Transverse colon (tissue), 4 donors: ENCODE measurements at regions not wholly inside any gene's neighbourhood (a gene's known extent, or its start where the extent isn't known, plus 50 kb on each side); places are given as distances from the start of the nearest gene placed in this dataset.
"Not testable (repeated sequence)": the region's sequence is repeated elsewhere in the genome, so short reads cannot be mapped to it uniquely, and the experiment has no call there.

Source experiments
- DNase-seq: peaks from one replicate; pipeline ENCODE4 v3.0.0-alpha.2; 2019
- H3K27ac ChIP-seq, 4 donors: fragments of 200-600 bp; sonication (generic); 2 replicates each; pipeline ENCODE4 v1.5.1; 2016 to 2018; ENCODE audit warnings: inconsistent platforms in 4 of 4
- H3K27me3 ChIP-seq: fragments of 200-600 bp; sonication (generic); 2 replicates; pipeline ENCODE4 v1.5.1; 2017; ENCODE audit warnings: inconsistent platforms
- H3K36me3 ChIP-seq, 4 donors: fragments of 200-600 bp; sonication (generic); 2 replicates each; pipeline ENCODE4 v1.5.1; 2017 to 2019; ENCODE audit warnings: inconsistent platforms in 4 of 4
- H3K4me1 ChIP-seq, 4 donors: fragments of 200-600 bp; sonication (generic); 2 replicates each; pipeline ENCODE4 v1.5.1; 2017 to 2020; ENCODE audit warnings: inconsistent platforms in 4 of 4
- H3K4me3 ChIP-seq, 4 donors: fragments of 200-600 bp; sonication (generic); 1 replicate in 1 of 4; 2 replicates in 3 of 4; pipeline versions ENCODE4 v1.5.1 to v1.6.1; 2017 to 2019; ENCODE audit warnings: inconsistent platforms in 4 of 4
- H3K9me3 ChIP-seq, 2 donors: fragments of 200-600 bp; sonication (generic); 2 replicates each; pipeline ENCODE4 v1.5.1; 2017 to 2019; ENCODE audit warnings: inconsistent platforms in 2 of 2
- CTCF ChIP-seq, 5 experiments: fragments of 200-600 bp in 3 of 5; fragments of 450-650 bp in 2 of 5; sonication (generic) in 3 of 5; IDR thresholded peaks; 1 replicate in 2 of 5; 2 replicates in 3 of 5; pipeline ENCODE4 v1.5.1; 2016 to 2017; ENCODE audit warnings: antibody characterized with exemption in 5 of 5, inconsistent platforms in 3 of 5, mild to moderate bottlenecking in 2 of 5, moderate library complexity in 1 of 5
- EP300 ChIP-seq: sonication (generic); formaldehyde crosslinking; IDR thresholded peaks from one replicate; pipeline ENCODE4 v1.6.1; 2017; ENCODE audit warnings: antibody characterized with exemption, low read depth
- POLR2A ChIP-seq: fragments of 450-650 bp; IDR thresholded peaks from one replicate; pipeline ENCODE4 v1.6.1; 2016; ENCODE audit warnings: antibody characterized with exemption, mild to moderate bottlenecking, moderate library complexity
- POLR2AphosphoS5 ChIP-seq, 3 donors: sonication (generic); formaldehyde crosslinking; IDR thresholded peaks; one replicate each; pipeline ENCODE4 v1.6.1; 2016; ENCODE audit warnings: antibody characterized with exemption in 3 of 3
- WGBS, 2 donors: methylation state at CpG; one replicate each; pipeline ENCODE4 v1.1.5; 2018; ENCODE audit warnings: low coverage in 1 of 2; 5-methylcytosine and 5-hydroxymethylcytosine counted together
- in situ Hi-C, 4 donors: fragments of 200-750 bp; cut with MboI; loops; one replicate each; pipeline versions ENCODE4 v1.15.0 to v1.15.1; 2017; ENCODE audit warnings: low sequenced_read_pairs in 3 of 4, low pct_ligation_motif_present in 1 of 4, low pct_unique_long_range_greater_than_20kb in 1 of 4
- intact Hi-C: fragments of 100-400 bp; cut with DNase I; formaldehyde crosslinking; loops from one replicate; pipeline ENCODE4 v1.15.1; 2023; ENCODE audit warnings: low total_unique reads

GRCh38 chr6:119669221-119669620 lies 319.7 kb upstream of the MAN1A1 start:
- no peaks in the 10 kb centered on the region for H3K9me3 ChIP-seq
- no peak overlapping the region for H3K27ac ChIP-seq
- DNase-seq, result no peak
- in situ Hi-C loops, result no loop called here
- TF ChIP-seq POLR2A (no peak), POLR2AphosphoS5 (IDR thresholded peaks at IDR 0.05) (no peak), EP300 (no peak), CTCF (IDR thresholded peaks at IDR 0.05) (no peak)
- no peaks in the 10 kb centered on the region for H3K27me3 ChIP-seq
- H3K4me3 ChIP-seq, result no peak overlapping the region
- intact Hi-C loops, result no loop called here
- H3K4me1 ChIP-seq, result no peaks in the 10 kb centered on the region
- no peaks in the 10 kb centered on the region for H3K36me3 ChIP-seq

GRCh38 chr6:119665432-119665831 lies 315.9 kb upstream of the MAN1A1 start:
- H3K4me1 ChIP-seq, DNase-seq, intact Hi-C loops, H3K27me3 ChIP-seq, in situ Hi-C loops, H3K27ac ChIP-seq, H3K4me3 ChIP-seq, H3K9me3 ChIP-seq, H3K36me3 ChIP-seq: not testable (repeated sequence)
- WGBS, 2 donors, result 83% methylated on average over 10 of the region's 10 CpGs; no CpG with 5 or more reads in 1 of the 2 donors

- TF ChIP-seq CTCF (IDR thresholded peaks at IDR 0.05) (no peak), POLR2A (no peak), POLR2AphosphoS5 (IDR thresholded peaks at IDR 0.05) (no peak), EP300 (no peak)
- no peak for DNase-seq
- in situ Hi-C loops (no loop called here), intact Hi-C loops (no loop called here)
- Histone ChIP-seq H3K27ac (no peak overlapping the region), H3K4me3 (no peak overlapping the region), H3K27me3 (no peaks in the 10 kb centered on the region), H3K36me3 (no peaks in the 10 kb centered on the region), H3K9me3 (no peaks in the 10 kb centered on the region), H3K4me1 (no peaks in the 10 kb centered on the region)
Measured at GRCh38 chr6:119661628-119662027, 312.1 kb upstream of the MAN1A1 start.

- DNase-seq, result no peak
- no peak overlapping the region for H3K27ac ChIP-seq
- TF ChIP-seq POLR2AphosphoS5 (IDR thresholded peaks at IDR 0.05), result no peak
- TF ChIP-seq POLR2A, result no peak
- no peak for TF ChIP-seq CTCF (IDR thresholded peaks at IDR 0.05)
- no peak for TF ChIP-seq EP300
- no peaks in the 10 kb centered on the region for H3K9me3 ChIP-seq
- H3K4me1 ChIP-seq, result no peaks in the 10 kb centered on the region
- intact Hi-C loops, result no loop called here
- 84 to 86% methylated on average over 3 to 4 of the region's 4 CpGs for WGBS, 2 donors
- H3K36me3 ChIP-seq, result no peaks in the 10 kb centered on the region
- in situ Hi-C loops, result no loop called here
- H3K4me3 ChIP-seq, result no peak overlapping the region
- H3K27me3 ChIP-seq, result no peaks in the 10 kb centered on the region
Measured at GRCh38 chr6:119661078-119661477, 311.5 kb upstream of the MAN1A1 start.

GRCh38 chr6:119658917-119659316 lies 309.4 kb upstream of the MAN1A1 start:
- Histone ChIP-seq H3K4me1 (no peaks in the 10 kb centered on the region), H3K27me3 (no peaks in the 10 kb centered on the region), H3K27ac (no peak overlapping the region), H3K4me3 (no peak overlapping the region), H3K9me3 (no peaks in the 10 kb centered on the region), H3K36me3 (no peaks in the 10 kb centered on the region)
- no peak for TF ChIP-seq CTCF (IDR thresholded peaks at IDR 0.05)
- TF ChIP-seq POLR2A, result no peak
- no peak for TF ChIP-seq POLR2AphosphoS5 (IDR thresholded peaks at IDR 0.05)
- TF ChIP-seq EP300, result no peak
- in situ Hi-C loops, result no loop called here
- no peak for DNase-seq
- intact Hi-C loops, result no loop called here
